Activated CD4-positive, alpha-beta memory T cell treated with anti-CD3 and anti-CD28 coated beads, Interleukin-2, amount 10 ng/mL, durations not matched to agents 7 days and 5 days (primary cell): ENCODE measurements at regions not wholly inside any gene's neighbourhood (a gene's known extent, or its start where the extent isn't known, plus 50 kb on each side); places are given as distances from the start of the nearest gene placed in this dataset.

Source experiments
- CTCF ChIA-PET: fragments of 350-600 bp; sonication (Branson Sonifier 250); formaldehyde crosslinking; loops from one replicate; lab custom pipeline; 2021; ENCODE audit warnings: antibody characterized with exemption, inconsistent platforms; lab: Charles Lee
- POLR2A ChIA-PET: fragments of 350-600 bp; sonication (Branson Sonifier 250); formaldehyde crosslinking; loops from one replicate; lab custom pipeline; 2021; ENCODE audit warnings: antibody characterized with exemption; lab: Charles Lee
- DNase-seq: peaks from one replicate; pipeline ENCODE4 v3.0.0-alpha.2; 2020
- H3K27ac Mint-ChIP-seq: one replicate; pipeline ENCODE4 v1.8.0; 2021; ENCODE audit warnings: mild to moderate bottlenecking, mixed read lengths
- H3K27me3 Mint-ChIP-seq: one replicate; pipeline ENCODE4 v1.8.0; 2021; ENCODE audit warnings: mixed read lengths
- H3K36me3 Mint-ChIP-seq: one replicate; pipeline ENCODE4 v1.8.0; 2021; ENCODE audit warnings: low read depth, mixed read lengths
- H3K4me1 Mint-ChIP-seq: one replicate; pipeline ENCODE4 v1.8.0; 2021; ENCODE audit warnings: mixed read lengths
- H3K4me3 Mint-ChIP-seq: one replicate; pipeline ENCODE4 v1.8.0; 2021; ENCODE audit warnings: mild to moderate bottlenecking, mixed read lengths
- H3K9me3 Mint-ChIP-seq: one replicate; pipeline ENCODE4 v1.8.0; 2021; ENCODE audit warnings: mixed read lengths

- no peaks in the 10 kb centered on the region for H3K4me1 Mint-ChIP-seq
- no peaks in the 10 kb centered on the region for H3K9me3 Mint-ChIP-seq
- ChIA-PET CTCF (no interaction called here), POLR2A (no interaction called here)
- no peaks in the 10 kb centered on the region for H3K36me3 Mint-ChIP-seq
- no peaks in the 10 kb centered on the region for H3K27me3 Mint-ChIP-seq
- DNase-seq: no peak
- no peak overlapping the region for H3K4me3 Mint-ChIP-seq
- no peak overlapping the region for H3K27ac Mint-ChIP-seq
These were observed 121.3 kb upstream of the ADAMTS9 start for GRCh38 chr3:64809086-64809485.

- CTCF ChIA-PET: no interaction called here
- no peaks in the 10 kb centered on the region for H3K4me1 Mint-ChIP-seq
These were observed 120.3 kb upstream of the ADAMTS9 start for GRCh38 chr3:64808061-64808460.

GRCh38 chr3:64806668-64807605 lies 119.1 kb upstream of the ADAMTS9 start:
- Mint-ChIP-seq H3K9me3 (no peaks in the 10 kb centered on the region), H3K27ac (no peak overlapping the region), H3K36me3 (no peaks in the 10 kb centered on the region), H3K27me3 (no peaks in the 10 kb centered on the region), H3K4me1 (no peaks in the 10 kb centered on the region), H3K4me3 (no peak overlapping the region)
- no peak for DNase-seq
- CTCF ChIA-PET: no interaction called here
- POLR2A ChIA-PET: no interaction called here

More at GRCh38 chr3:64808061-64808460, 120.3 kb upstream of the ADAMTS9 start:
- no peak for DNase-seq
- H3K4me3 Mint-ChIP-seq: no peak overlapping the region
- H3K27ac Mint-ChIP-seq: no peak overlapping the region
- H3K9me3 Mint-ChIP-seq: no peaks in the 10 kb centered on the region
- H3K36me3 Mint-ChIP-seq: no peaks in the 10 kb centered on the region
- H3K27me3 Mint-ChIP-seq: no peaks in the 10 kb centered on the region
- POLR2A ChIA-PET: no interaction called here

GRCh38 chr3:64805978-64806377 lies 118.2 kb upstream of the ADAMTS9 start:
- ChIA-PET POLR2A (no interaction called here), CTCF (no interaction called here)
- H3K27ac Mint-ChIP-seq: no peak overlapping the region
- no peak overlapping the region for H3K4me3 Mint-ChIP-seq
- no peaks in the 10 kb centered on the region for H3K36me3 Mint-ChIP-seq
- no peaks in the 10 kb centered on the region for H3K4me1 Mint-ChIP-seq
- DNase-seq: no peak
- H3K9me3 Mint-ChIP-seq: no peaks in the 10 kb centered on the region
- H3K27me3 Mint-ChIP-seq: no peaks in the 10 kb centered on the region

GRCh38 chr3:64805248-64805647 lies 117.4 kb upstream of the ADAMTS9 start:
- no peak for DNase-seq
- ChIA-PET CTCF (no interaction called here), POLR2A (no interaction called here)
- Mint-ChIP-seq H3K4me1 (no peaks in the 10 kb centered on the region), H3K27ac (no peak overlapping the region), H3K36me3 (no peaks in the 10 kb centered on the region), H3K4me3 (no peak overlapping the region), H3K27me3 (no peaks in the 10 kb centered on the region), H3K9me3 (no peaks in the 10 kb centered on the region)

GRCh38 chr3:64803469-64803868 lies 115.7 kb upstream of the ADAMTS9 start:
- H3K4me1 Mint-ChIP-seq: no peaks in the 10 kb centered on the region
- no peaks in the 10 kb centered on the region for H3K27me3 Mint-ChIP-seq
- ChIA-PET POLR2A (no interaction called here), CTCF (no interaction called here)
- no peak for DNase-seq
- H3K9me3 Mint-ChIP-seq: no peaks in the 10 kb centered on the region
- no peak overlapping the region for H3K27ac Mint-ChIP-seq
- no peak overlapping the region for H3K4me3 Mint-ChIP-seq
- no peaks in the 10 kb centered on the region for H3K36me3 Mint-ChIP-seq

- H3K36me3 Mint-ChIP-seq: no peaks in the 10 kb centered on the region
- H3K27me3 Mint-ChIP-seq: no peaks in the 10 kb centered on the region
- H3K27ac Mint-ChIP-seq: no peak overlapping the region
- H3K4me3 Mint-ChIP-seq: no peak overlapping the region
- H3K4me1 Mint-ChIP-seq: no peaks in the 10 kb centered on the region
- CTCF ChIA-PET: no interaction called here
- no peak for DNase-seq
- POLR2A ChIA-PET: no interaction called here
- H3K9me3 Mint-ChIP-seq: no peaks in the 10 kb centered on the region
These were observed 114.7 kb upstream of the ADAMTS9 start for GRCh38 chr3:64802460-64802859.

GRCh38 chr3:64801856-64802255 lies 114.1 kb upstream of the ADAMTS9 start:
- no peak for DNase-seq
- ChIA-PET POLR2A (no interaction called here), CTCF (no interaction called here)
- H3K27ac Mint-ChIP-seq: no peak overlapping the region
- H3K4me3 Mint-ChIP-seq: no peak overlapping the region
- H3K27me3 Mint-ChIP-seq: no peaks in the 10 kb centered on the region
- no peaks in the 10 kb centered on the region for H3K36me3 Mint-ChIP-seq
- no peaks in the 10 kb centered on the region for H3K9me3 Mint-ChIP-seq
- H3K4me1 Mint-ChIP-seq: no peaks in the 10 kb centered on the region

- DNase-seq: no peak
- Mint-ChIP-seq H3K4me3 (no peak overlapping the region), H3K4me1 (no peaks in the 10 kb centered on the region), H3K36me3 (no peaks in the 10 kb centered on the region), H3K27ac (no peak overlapping the region), H3K27me3 (no peaks in the 10 kb centered on the region), H3K9me3 (no peaks in the 10 kb centered on the region)
- CTCF ChIA-PET: no interaction called here
- POLR2A ChIA-PET: no interaction called here
These were observed 111.8 kb upstream of the ADAMTS9 start for GRCh38 chr3:64799606-64800005.

- POLR2A ChIA-PET: no interaction called here
- H3K36me3 Mint-ChIP-seq: no peaks in the 10 kb centered on the region
- CTCF ChIA-PET: no interaction called here
These were observed 110.5 kb upstream of the ADAMTS9 start for GRCh38 chr3:64798316-64798715.

GRCh38 chr3:64796607-64797399 lies 109.0 kb upstream of the ADAMTS9 start:
- no peaks in the 10 kb centered on the region for H3K36me3 Mint-ChIP-seq
- H3K4me3 Mint-ChIP-seq: no peak overlapping the region
- DNase-seq: no peak
- H3K4me1 Mint-ChIP-seq: no peaks in the 10 kb centered on the region
- no peak overlapping the region for H3K27ac Mint-ChIP-seq
- H3K9me3 Mint-ChIP-seq: no peaks in the 10 kb centered on the region
- H3K27me3 Mint-ChIP-seq: no peaks in the 10 kb centered on the region
- ChIA-PET POLR2A (no interaction called here), CTCF (no interaction called here)

More at GRCh38 chr3:64798316-64798715, 110.5 kb upstream of the ADAMTS9 start:
- no peak overlapping the region for H3K27ac Mint-ChIP-seq
- no peaks in the 10 kb centered on the region for H3K4me1 Mint-ChIP-seq
- H3K9me3 Mint-ChIP-seq: no peaks in the 10 kb centered on the region
- no peaks in the 10 kb centered on the region for H3K27me3 Mint-ChIP-seq
- no peak overlapping the region for H3K4me3 Mint-ChIP-seq
- no peak for DNase-seq

GRCh38 chr3:64792445-64792844 lies 104.6 kb upstream of the ADAMTS9 start:
- no peaks in the 10 kb centered on the region for H3K4me1 Mint-ChIP-seq
- H3K36me3 Mint-ChIP-seq: no peaks in the 10 kb centered on the region
- POLR2A ChIA-PET: no interaction called here
- DNase-seq: no peak
- CTCF ChIA-PET: no interaction called here
- no peak overlapping the region for H3K4me3 Mint-ChIP-seq
- H3K27ac Mint-ChIP-seq: no peak overlapping the region
- H3K9me3 Mint-ChIP-seq: no peaks in the 10 kb centered on the region
- no peaks in the 10 kb centered on the region for H3K27me3 Mint-ChIP-seq

- H3K36me3 Mint-ChIP-seq: no peaks in the 10 kb centered on the region
- ChIA-PET POLR2A (no interaction called here), CTCF (no interaction called here)
- DNase-seq: no peak
- no peak overlapping the region for H3K4me3 Mint-ChIP-seq
- H3K4me1 Mint-ChIP-seq: no peaks in the 10 kb centered on the region
- no peaks in the 10 kb centered on the region for H3K9me3 Mint-ChIP-seq
- H3K27ac Mint-ChIP-seq: no peak overlapping the region
- no peaks in the 10 kb centered on the region for H3K27me3 Mint-ChIP-seq
These were observed 101.3 kb upstream of the ADAMTS9 start for GRCh38 chr3:64789111-64789510.
